H1 (cell line): ENCODE measurements at regions not wholly inside any gene's neighbourhood (a gene's known extent, or its start where the extent isn't known, plus 50 kb on each side); places are given as distances from the start of the nearest gene placed in this dataset.

ENCODE experiments used
- CTCF ChIA-PET: fragments of 300-600 bp; sonication (Branson Sonifier 250); formaldehyde crosslinking; loops from one replicate; lab custom pipeline; 2021; ENCODE audit not compliant: partially characterized antibody; lab: Charles Lee
- POLR2A ChIA-PET: fragments of 300-600 bp; sonication (Branson Sonifier 250); formaldehyde crosslinking; loops from one replicate; lab custom pipeline; 2021; ENCODE audit warnings: inconsistent platforms; ENCODE audit not compliant: partially characterized antibody; lab: Charles Lee
- DNase-seq, 2 experiments: peaks; one replicate each; pipeline versions ENCODE4 v3.0.0 to v3.0.0-alpha.2; 2010 to 2022; ENCODE audit warnings: low spot score in 2 of 2, low read depth in 1 of 2, mixed read lengths in 1 of 2
- FAIRE-seq: peaks from 2 replicates; lab custom pipeline; 2011; peaks lifted over from hg19 to GRCh38; lab: Jason Lieb, UNC
- H2AFZ ChIP-seq: 2 replicates; pipeline ENCODE4 v1.8.1; 2012; ENCODE audit warnings: low read length, inconsistent platforms
- H2AK5ac ChIP-seq: 2 replicates; pipeline ENCODE4 v1.6.1; 2013; ENCODE audit warnings: low read depth, low read length
- H2BK120ac ChIP-seq: replicated peaks from 2 replicates; pipeline ENCODE3; 2013; ENCODE audit warnings: low read depth, low read length, inconsistent platforms
- H2BK12ac ChIP-seq: 2 replicates; pipeline ENCODE4 v1.6.1; 2013; ENCODE audit warnings: low read depth, low read length
- H2BK15ac ChIP-seq: 2 replicates; pipeline ENCODE4 v1.6.1; 2013; ENCODE audit warnings: low read length
- H2BK20ac ChIP-seq: 2 replicates; pipeline ENCODE4 v1.6.1; 2013; ENCODE audit warnings: low read length
- H2BK5ac ChIP-seq: 2 replicates; pipeline ENCODE4 v1.6.1; 2013; ENCODE audit warnings: low read depth, low read length
- H3K14ac ChIP-seq: 2 replicates; pipeline ENCODE4 v1.6.1; 2013; ENCODE audit warnings: inconsistent platforms; ENCODE audit not compliant: insufficient read length
- H3K18ac ChIP-seq: 2 replicates; pipeline ENCODE4 v1.6.1; 2013; ENCODE audit warnings: low read length; ENCODE audit errors: extremely low read depth
- H3K23ac ChIP-seq: 2 replicates; pipeline ENCODE4 v1.6.1; 2013; ENCODE audit warnings: inconsistent platforms; ENCODE audit not compliant: insufficient read length
- H3K23me2 ChIP-seq: 2 replicates; pipeline ENCODE4 v1.6.1; 2013; ENCODE audit warnings: low read depth, low read length
- H3K27ac ChIP-seq: 2 replicates; pipeline ENCODE4 v1.6.1; 2011; ENCODE audit warnings: low read depth, low read length, inconsistent platforms
- H3K27me3 ChIP-seq, 4 experiments: replicated peaks in 1 of 4; 1 replicate in 1 of 4; 2 replicates in 3 of 4; pipeline versions ENCODE4 v1.6.1 to v1.8.1; 2011 to 2013; ENCODE audit warnings: low read length in 3 of 4, mild to moderate bottlenecking in 3 of 4, inconsistent platforms in 2 of 4, mixed read lengths in 2 of 4, moderate library complexity in 1 of 4; ENCODE audit not compliant: control insufficient read depth in 3 of 4, insufficient read depth in 3 of 4; ENCODE audit errors: extremely low read depth in 1 of 4
- H3K36me3 ChIP-seq, 4 experiments: 2 replicates each; pipeline versions ENCODE4 v1.6.1 to v1.8.1; 2011 to 2013; ENCODE audit warnings: mild to moderate bottlenecking in 4 of 4, low read length in 3 of 4, moderate library complexity in 2 of 4, control low read depth in 1 of 4, inconsistent platforms in 1 of 4; ENCODE audit not compliant: insufficient read depth in 4 of 4, control insufficient read depth in 2 of 4
- H3K4ac ChIP-seq: replicated peaks from 2 replicates; pipeline ENCODE3; 2013; ENCODE audit warnings: low read length, low read depth, mixed read lengths, inconsistent platforms; ENCODE audit not compliant: insufficient read length
- H3K4me1 ChIP-seq, 4 experiments: replicated peaks in 1 of 4; 1 replicate in 1 of 4; 2 replicates in 3 of 4; pipeline versions ENCODE4 v1.6.1 to v1.8.1; 2011 to 2013; ENCODE audit warnings: low read length in 3 of 4, inconsistent platforms in 2 of 4, mixed read lengths in 1 of 4; ENCODE audit not compliant: insufficient read depth in 4 of 4, control insufficient read depth in 3 of 4
- H3K4me2 ChIP-seq, 2 experiments: 2 replicates each; pipeline versions ENCODE4 v1.6.1 to v1.8.1; 2011 to 2013; ENCODE audit warnings: low read depth in 2 of 2, low read length in 2 of 2, control low read depth in 1 of 2, inconsistent platforms in 1 of 2, mild to moderate bottlenecking in 1 of 2; ENCODE audit not compliant: insufficient read depth in 1 of 2
- H3K4me3 ChIP-seq, 4 experiments: fragments of 200-600, 300-600 bp in 1 of 4; sonication (generic), shearing (Covaris generic), sonication (Bioruptor Twin) in 1 of 4; 2 replicates each; pipeline versions ENCODE4 v1.5.1 to v1.8.1; 2011 to 2016; ENCODE audit warnings: low read length in 4 of 4, low read depth in 3 of 4, control low read depth in 2 of 4, inconsistent platforms in 2 of 4, mild to moderate bottlenecking in 2 of 4, mixed read lengths in 1 of 4, moderate library complexity in 1 of 4; ENCODE audit not compliant: insufficient read depth in 2 of 4; ENCODE audit errors: extremely low read depth in 1 of 4
- H3K56ac ChIP-seq: replicated peaks from 2 replicates; pipeline ENCODE3; 2013; ENCODE audit warnings: low read depth, mild to moderate bottlenecking, mixed read lengths, low read length, inconsistent platforms; ENCODE audit not compliant: insufficient read length
- H3K79me1 ChIP-seq: 2 replicates; pipeline ENCODE4 v1.6.1; 2013; ENCODE audit warnings: low read depth, low read length, control low read depth
- H3K79me2 ChIP-seq, 2 experiments: 2 replicates each; pipeline versions ENCODE4 v1.6.1 to v1.8.1; 2012 to 2013; ENCODE audit warnings: low read length in 2 of 2, mild to moderate bottlenecking in 2 of 2, inconsistent platforms in 1 of 2; ENCODE audit not compliant: insufficient read depth in 2 of 2, control insufficient read depth in 1 of 2
- H3K9ac ChIP-seq, 4 experiments: replicated peaks in 1 of 4; 1 replicate in 1 of 4; 2 replicates in 3 of 4; pipeline versions ENCODE4 v1.6.1 to v1.8.1; 2011 to 2013; ENCODE audit warnings: low read depth in 3 of 4, low read length in 3 of 4, control low read depth in 2 of 4, mild to moderate bottlenecking in 2 of 4, moderate library complexity in 2 of 4, inconsistent platforms in 1 of 4; ENCODE audit errors: extremely low read depth in 1 of 4
- H3K9me3 ChIP-seq, 2 experiments: 2 replicates each; pipeline versions ENCODE4 v1.6.1 to v1.8.1; 2012 to 2013; ENCODE audit warnings: mild to moderate bottlenecking in 2 of 2, moderate library complexity in 2 of 2, control low read depth in 1 of 2, inconsistent platforms in 1 of 2, low read depth in 1 of 2, low read length in 1 of 2, mixed read lengths in 1 of 2; ENCODE audit not compliant: insufficient read depth in 2 of 2
- H4K20me1 ChIP-seq, 2 experiments: replicated peaks in 1 of 2; 2 replicates each; pipeline versions ENCODE3 to v1.8.1; 2011 to 2013; ENCODE audit warnings: inconsistent platforms in 2 of 2, low read length in 2 of 2, mild to moderate bottlenecking in 1 of 2; ENCODE audit not compliant: insufficient read depth in 2 of 2, control insufficient read depth in 1 of 2
- H4K5ac ChIP-seq: 2 replicates; pipeline ENCODE4 v1.6.1; 2013; ENCODE audit warnings: low read length, low read depth, mixed read lengths, inconsistent platforms; ENCODE audit not compliant: insufficient read length
- H4K8ac ChIP-seq: 2 replicates; pipeline ENCODE4 v1.8.0; 2013; ENCODE audit warnings: mild to moderate bottlenecking, moderate library complexity, low read length, inconsistent platforms; ENCODE audit not compliant: insufficient read depth; ENCODE audit errors: extremely low read depth
- H4K91ac ChIP-seq: replicated peaks from 2 replicates; pipeline ENCODE3; 2013; ENCODE audit warnings: low read length, mixed read lengths, inconsistent platforms; ENCODE audit not compliant: insufficient read length
- RBBP5 ChIP-seq: IDR thresholded peaks from 2 replicates; pipeline ENCODE4 v1.7.1; 2012; ENCODE audit warnings: low read depth, mild to moderate bottlenecking, inconsistent platforms, low read length, moderate library complexity, borderline replicate concordance
- WGBS, 2 experiments: shearing (Covaris generic) in 1 of 2; methylation state at CpG; one replicate each; pipeline versions ENCODE4 v1.1.6 to v1.1.7; 2013 to 2015; ENCODE audit warnings: low lambda C conversion rate in 2 of 2, mixed read lengths in 2 of 2, inconsistent platforms in 1 of 2, low coverage in 1 of 2, missing lambda C conversion rate in 1 of 2; ENCODE audit not compliant: insufficient replicate concordance in 2 of 2, insufficient coverage in 1 of 2, insufficient read length in 1 of 2; ENCODE audit errors: extremely low coverage in 1 of 2, missing lambda C conversion rate in 1 of 2; 5-methylcytosine and 5-hydroxymethylcytosine counted together

- no peak overlapping the region for H4K8ac ChIP-seq
- DNase-seq (no peak), FAIRE-seq (no peak)
- 88% methylated on average over 21 of the region's 21 CpGs; no CpG with 5 or more reads in 1 of the 2 experiments for WGBS, 2 experiments
- no peaks in the 10 kb centered on the region for H4K20me1 ChIP-seq
- H3K4me3 ChIP-seq: no peak overlapping the region
- H3K27me3 ChIP-seq: no peaks in the 10 kb centered on the region; a peak in 1 of 7 replicates
- CTCF ChIA-PET: no interaction called here
- no peaks in the 10 kb centered on the region for H3K79me2 ChIP-seq
- no peak overlapping the region for H4K5ac ChIP-seq
- POLR2A ChIA-PET: no interaction called here
- H3K23me2 ChIP-seq: no peaks in the 10 kb centered on the region
- no peaks in the 10 kb centered on the region for H3K36me3 ChIP-seq
- no peak overlapping the region for H3K9ac ChIP-seq
- H3K4me2 ChIP-seq: no peak overlapping the region
- no peak overlapping the region for H3K56ac ChIP-seq
- no peak overlapping the region for H2AK5ac ChIP-seq
- no peak overlapping the region for H2BK15ac ChIP-seq
- peaks cover 2 to 3% of the 10 kb centered on the region in 2 experiments; a peak in 1 of 4 replicates for H3K9me3 ChIP-seq
- H2BK12ac ChIP-seq: no peak overlapping the region
- H3K14ac ChIP-seq: no peak overlapping the region
- H3K18ac ChIP-seq: no peak overlapping the region
- no peaks in the 10 kb centered on the region for H3K79me1 ChIP-seq
- H3K27ac ChIP-seq: no peak overlapping the region
- H3K23ac ChIP-seq: no peak overlapping the region
- no peak overlapping the region for H3K4ac ChIP-seq
- H3K4me1 ChIP-seq: peaks cover 0 to 7% (median 1%) of the 10 kb centered on the region in 4 experiments; a peak in 2 of 7 replicates
- no peak overlapping the region for H2BK120ac ChIP-seq
- H4K91ac ChIP-seq: no peak overlapping the region
- no peak overlapping the region for H2BK20ac ChIP-seq
- no peak overlapping the region for H2AFZ ChIP-seq
- no peak overlapping the region for H2BK5ac ChIP-seq
- no peak for TF ChIP-seq RBBP5
Measured at GRCh38 chr16:86942151-86943051, 364.1 kb downstream of the FOXL1 start.
